Activated CD8-positive, alpha-beta T cell treated with anti-CD3 and anti-CD28 coated beads, Interleukin-2, amount 10 ng/mL, durations not matched to agents 7 days and 5 days (primary cell): ENCODE measurements at regions not wholly inside any gene's neighbourhood (a gene's known extent, or its start where the extent isn't known, plus 50 kb on each side); places are given as distances from the start of the nearest gene placed in this dataset.
"Not testable (repeated sequence)": the region's sequence is repeated elsewhere in the genome, so short reads cannot be mapped to it uniquely, and the experiment has no call there.

Source experiments
- ATAC-seq: fragments of 150-1000 bp; cut with Tn5 transposase; one replicate; pipeline ENCODE4 v1.10.0; 2021; ENCODE audit warnings: moderate library complexity
- CTCF ChIA-PET: fragments of 350-600 bp; sonication (Branson Sonifier 250); formaldehyde crosslinking; loops from one replicate; lab custom pipeline; 2021; ENCODE audit warnings: antibody characterized with exemption; lab: Charles Lee
- POLR2A ChIA-PET: fragments of 350-600 bp; sonication (Branson Sonifier 250); formaldehyde crosslinking; loops from one replicate; lab custom pipeline; 2021; ENCODE audit warnings: antibody characterized with exemption; lab: Charles Lee
- DNase-seq: peaks from one replicate; pipeline ENCODE4 v3.0.0-alpha.2; 2020
- H3K27ac Mint-ChIP-seq: one replicate; pipeline ENCODE4 v1.8.0; 2021; ENCODE audit warnings: mild to moderate bottlenecking, mixed read lengths
- H3K27me3 Mint-ChIP-seq: one replicate; pipeline ENCODE4 v1.8.0; 2021; ENCODE audit warnings: low read depth, mixed read lengths
- H3K36me3 Mint-ChIP-seq: one replicate; pipeline ENCODE4 v1.8.0; 2021; ENCODE audit warnings: low read depth, mixed read lengths
- H3K4me1 Mint-ChIP-seq: one replicate; pipeline ENCODE4 v1.8.0; 2021; ENCODE audit warnings: low read depth, mixed read lengths
- H3K4me3 Mint-ChIP-seq: one replicate; pipeline ENCODE4 v1.8.0; 2021; ENCODE audit warnings: mild to moderate bottlenecking, mixed read lengths
- H3K9me3 Mint-ChIP-seq: one replicate; pipeline ENCODE4 v1.8.0; 2022; ENCODE audit warnings: mixed read lengths; ENCODE audit not compliant: insufficient read depth

- Mint-ChIP-seq H3K36me3 (no peaks in the 10 kb centered on the region), H3K4me1 (no peaks in the 10 kb centered on the region), H3K9me3 (no peaks in the 10 kb centered on the region), H3K27me3 (peaks cover 4% of the 10 kb centered on the region), H3K4me3 (no peak overlapping the region), H3K27ac (no peak overlapping the region)
- ChIA-PET CTCF (interaction anchor here (0.7 kb wide), 1 partner anchor 16 kb away, joined by 3 read pairs; no protein-coding TSS in a partner anchor), POLR2A (no interaction called here)
- ATAC-seq (no peak), DNase-seq (no peak)
These were observed 67.9 kb upstream of the ANKRD1 start for GRCh38 chr10:90988802-90989201.

- POLR2A ChIA-PET, result no interaction called here
These were observed 68.5 kb upstream of the ANKRD1 start for GRCh38 chr10:90989378-90989777.

GRCh38 chr10:90992462-90992861 is 71.6 kb upstream of the ANKRD1 start:
- Mint-ChIP-seq H3K4me1 (no peaks in the 10 kb centered on the region), H3K36me3 (no peaks in the 10 kb centered on the region), H3K27me3 (peaks cover 12% of the 10 kb centered on the region), H3K4me3 (no peak overlapping the region), H3K9me3 (no peaks in the 10 kb centered on the region), H3K27ac (no peak overlapping the region)
- POLR2A ChIA-PET, result no interaction called here
- CTCF ChIA-PET, result no interaction called here
- ATAC-seq (no peak), DNase-seq (no peak)

More at GRCh38 chr10:90989378-90989777, 68.5 kb upstream of the ANKRD1 start:
- Mint-ChIP-seq H3K27me3 (peaks cover 4% of the 10 kb centered on the region), H3K4me1 (no peaks in the 10 kb centered on the region), H3K4me3 (no peak overlapping the region), H3K9me3 (no peaks in the 10 kb centered on the region), H3K27ac (no peak overlapping the region), H3K36me3 (no peaks in the 10 kb centered on the region)
- CTCF ChIA-PET, result interaction anchor here (1.8 kb wide), 1 partner anchor 17 kb away, joined by 6 read pairs; no protein-coding TSS in a partner anchor
- DNase-seq (no peak), ATAC-seq (no peak)

GRCh38 chr10:90993340-90993739 is 72.5 kb upstream of the ANKRD1 start:
- no peak for DNase-seq
- H3K4me1 Mint-ChIP-seq, result no peaks in the 10 kb centered on the region
- H3K36me3 Mint-ChIP-seq, result no peaks in the 10 kb centered on the region
- ChIA-PET CTCF (no interaction called here), POLR2A (no interaction called here)
- H3K27ac Mint-ChIP-seq, result no peak overlapping the region
- no peak for ATAC-seq
- H3K9me3 Mint-ChIP-seq, result no peaks in the 10 kb centered on the region
- no peak overlapping the region for H3K4me3 Mint-ChIP-seq
- H3K27me3 Mint-ChIP-seq, result peaks cover 18% of the 10 kb centered on the region

- DNase-seq, result no peak
- ChIA-PET CTCF (interaction anchor here (1.3 kb wide), 1 partner anchor 8 kb away, joined by 7 read pairs; no protein-coding TSS in a partner anchor), POLR2A (no interaction called here)
- H3K9me3 Mint-ChIP-seq, result no peaks in the 10 kb centered on the region
- no peaks in the 10 kb centered on the region for H3K36me3 Mint-ChIP-seq
- peaks cover 22% of the 10 kb centered on the region for H3K27me3 Mint-ChIP-seq
- H3K27ac Mint-ChIP-seq, result no peak overlapping the region
- no peak for ATAC-seq
- no peak overlapping the region for H3K4me3 Mint-ChIP-seq
- no peaks in the 10 kb centered on the region for H3K4me1 Mint-ChIP-seq
These were observed 76.8 kb upstream of the ANKRD1 start for GRCh38 chr10:90997670-90998069.

GRCh38 chr10:90998733-90999511 is 78.0 kb upstream of the ANKRD1 start:
- CTCF ChIA-PET, result interaction anchor here (0.8 to 1.2 kb wide), 3 partner anchors 8 to 196 kb away, joined by 3 to 4 read pairs (median 3); no protein-coding TSS in a partner anchor
- no peak overlapping the region for H3K27ac Mint-ChIP-seq
- ATAC-seq (no peak), DNase-seq (no peak)
- no peak overlapping the region for H3K4me3 Mint-ChIP-seq
- POLR2A ChIA-PET, result no interaction called here
- no peaks in the 10 kb centered on the region for H3K9me3 Mint-ChIP-seq
- peaks cover 24% of the 10 kb centered on the region for H3K27me3 Mint-ChIP-seq
- no peaks in the 10 kb centered on the region for H3K4me1 Mint-ChIP-seq
- H3K36me3 Mint-ChIP-seq, result no peaks in the 10 kb centered on the region

GRCh38 chr10:90999512-91000172 is 78.8 kb upstream of the ANKRD1 start:
- ChIA-PET POLR2A (no interaction called here), CTCF (interaction anchor here (0.8 to 1.9 kb wide), 4 partner anchors 88 to 253 kb away, joined by 3 to 6 read pairs (median 4); no protein-coding TSS in a partner anchor)
- Mint-ChIP-seq H3K4me1 (no peaks in the 10 kb centered on the region), H3K27me3 (peaks cover 21% of the 10 kb centered on the region), H3K27ac (no peak overlapping the region), H3K36me3 (no peaks in the 10 kb centered on the region), H3K9me3 (no peaks in the 10 kb centered on the region), H3K4me3 (no peak overlapping the region)
- DNase-seq (no peak), ATAC-seq (no peak)

- POLR2A ChIA-PET, result interaction anchor here (0.5 kb wide), 1 partner anchor 121 kb away, joined by 3 read pairs; no protein-coding TSS in a partner anchor
- CTCF ChIA-PET, result interaction anchor here (1.9 kb wide), 1 partner anchor 252 kb away, joined by 6 read pairs; no protein-coding TSS in a partner anchor
- ATAC-seq (no peak), DNase-seq (no peak)
- H3K4me3 Mint-ChIP-seq, result no peak overlapping the region
- peaks cover 23% of the 10 kb centered on the region for H3K27me3 Mint-ChIP-seq
- H3K4me1 Mint-ChIP-seq, result no peaks in the 10 kb centered on the region
- no peaks in the 10 kb centered on the region for H3K36me3 Mint-ChIP-seq
- no peak overlapping the region for H3K27ac Mint-ChIP-seq
- H3K9me3 Mint-ChIP-seq, result no peaks in the 10 kb centered on the region
These were observed 79.6 kb upstream of the ANKRD1 start for GRCh38 chr10:91000470-91000869.

- peaks cover 3% of the 10 kb centered on the region for H3K4me1 Mint-ChIP-seq
- H3K27me3 Mint-ChIP-seq, result peaks cover 20% of the 10 kb centered on the region
- ATAC-seq (no peak), DNase-seq (no peak)
- H3K27ac Mint-ChIP-seq, result no peak overlapping the region
- no peaks in the 10 kb centered on the region for H3K9me3 Mint-ChIP-seq
- H3K36me3 Mint-ChIP-seq, result no peaks in the 10 kb centered on the region
- CTCF ChIA-PET, result interaction anchor here (1.9 kb wide), 1 partner anchor 251 kb away, joined by 6 read pairs; no protein-coding TSS in a partner anchor
- H3K4me3 Mint-ChIP-seq, result no peak overlapping the region
- POLR2A ChIA-PET, result interaction anchor here (0.5 kb wide), 1 partner anchor 121 kb away, joined by 3 read pairs; no protein-coding TSS in a partner anchor
These were observed 80.1 kb upstream of the ANKRD1 start for GRCh38 chr10:91000985-91001384.

- CTCF ChIA-PET, result interaction anchor here (6.6 kb wide), 1 partner anchor 249 kb away, joined by 251 read pairs; no protein-coding TSS in a partner anchor
- no peak overlapping the region for H3K4me3 Mint-ChIP-seq
- POLR2A ChIA-PET, result no interaction called here
- no peaks in the 10 kb centered on the region for H3K9me3 Mint-ChIP-seq
- H3K27me3 Mint-ChIP-seq, result peaks cover 16% of the 10 kb centered on the region
- no peaks in the 10 kb centered on the region for H3K36me3 Mint-ChIP-seq
- DNase-seq (no peak), ATAC-seq (no peak)
- peaks cover 20% of the 10 kb centered on the region for H3K4me1 Mint-ChIP-seq
- no peak overlapping the region for H3K27ac Mint-ChIP-seq
These were observed 81.8 kb upstream of the ANKRD1 start for GRCh38 chr10:91002656-91003055.

GRCh38 chr10:91003379-91003778 is 82.5 kb upstream of the ANKRD1 start:
- Mint-ChIP-seq H3K27me3 (peaks cover 11% of the 10 kb centered on the region), H3K4me1 (peaks cover 27% of the 10 kb centered on the region)
- CTCF ChIA-PET, result interaction anchor here (6.6 kb wide), 1 partner anchor 248 kb away, joined by 251 read pairs; no protein-coding TSS in a partner anchor
- H3K27ac Mint-ChIP-seq, H3K36me3 Mint-ChIP-seq, DNase-seq, H3K9me3 Mint-ChIP-seq, H3K4me3 Mint-ChIP-seq, ATAC-seq, POLR2A ChIA-PET: not testable (repeated sequence)
